Thyroid gland (tissue), 4 donors: ENCODE measurements at regions not wholly inside any gene's neighbourhood (a gene's known extent, or its start where the extent isn't known, plus 50 kb on each side); places are given as distances from the start of the nearest gene placed in this dataset.

ENCODE experiments used
- POLR2A ChIP-seq, 2 donors: fragments of 450-650 bp; IDR thresholded peaks; one replicate each; pipeline ENCODE4 v1.6.1; 2017; ENCODE audit warnings: antibody characterized with exemption in 2 of 2, mild to moderate bottlenecking in 2 of 2, moderate library complexity in 1 of 2
- TF ChIP-seq, protein P1 (sequence below), 6 experiments: fragments of 200-600 bp in 3 of 6; fragments of 450-650 bp in 3 of 6; sonication (generic) in 3 of 6; IDR thresholded peaks; one replicate each; pipeline ENCODE4 v1.5.1; 2016 to 2019; ENCODE audit warnings: antibody characterized with exemption in 6 of 6, mild to moderate bottlenecking in 2 of 6, inconsistent platforms in 1 of 6, moderate library complexity in 1 of 6

GRCh38 chr9:81292056-81292805, 397.1 kb downstream of the TLE1 start:
- TF ChIP-seq, protein P1, sequence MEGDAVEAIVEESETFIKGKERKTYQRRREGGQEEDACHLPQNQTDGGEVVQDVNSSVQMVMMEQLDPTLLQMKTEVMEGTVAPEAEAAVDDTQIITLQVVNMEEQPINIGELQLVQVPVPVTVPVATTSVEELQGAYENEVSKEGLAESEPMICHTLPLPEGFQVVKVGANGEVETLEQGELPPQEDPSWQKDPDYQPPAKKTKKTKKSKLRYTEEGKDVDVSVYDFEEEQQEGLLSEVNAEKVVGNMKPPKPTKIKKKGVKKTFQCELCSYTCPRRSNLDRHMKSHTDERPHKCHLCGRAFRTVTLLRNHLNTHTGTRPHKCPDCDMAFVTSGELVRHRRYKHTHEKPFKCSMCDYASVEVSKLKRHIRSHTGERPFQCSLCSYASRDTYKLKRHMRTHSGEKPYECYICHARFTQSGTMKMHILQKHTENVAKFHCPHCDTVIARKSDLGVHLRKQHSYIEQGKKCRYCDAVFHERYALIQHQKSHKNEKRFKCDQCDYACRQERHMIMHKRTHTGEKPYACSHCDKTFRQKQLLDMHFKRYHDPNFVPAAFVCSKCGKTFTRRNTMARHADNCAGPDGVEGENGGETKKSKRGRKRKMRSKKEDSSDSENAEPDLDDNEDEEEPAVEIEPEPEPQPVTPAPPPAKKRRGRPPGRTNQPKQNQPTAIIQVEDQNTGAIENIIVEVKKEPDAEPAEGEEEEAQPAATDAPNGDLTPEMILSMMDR (IDR thresholded peaks at IDR 0.05), result no peak
- no peak for TF ChIP-seq POLR2A (IDR thresholded peaks at IDR 0.05)
